Neural progenitor cell (in vitro differentiated cells): ENCODE measurements at regions not wholly inside any gene's neighbourhood (a gene's known extent, or its start where the extent isn't known, plus 50 kb on each side); places are given as distances from the start of the nearest gene placed in this dataset.

ENCODE experiments used
- DNase-seq: peaks from one replicate; pipeline ENCODE4 v3.0.0-alpha.2; 2016; ENCODE audit warnings: low spot score
- H2AFZ ChIP-seq: fragments of 200-600 bp; sonication (generic); replicated peaks from 2 replicates; pipeline ENCODE4 v1.6.1; 2016; ENCODE audit warnings: antibody characterized with exemption
- H3F3A ChIP-seq: fragments of 200-600 bp; sonication (generic); 2 replicates; pipeline ENCODE4 v1.6.1; 2016; ENCODE audit warnings: antibody characterized with exemption, low read depth
- H3K27ac ChIP-seq: fragments of 200-600 bp; sonication (generic); 2 replicates; pipeline ENCODE4 v1.5.1; 2016; ENCODE audit warnings: mild to moderate bottlenecking
- H3K27me3 ChIP-seq: fragments of 200-600 bp; sonication (generic); 2 replicates; pipeline ENCODE4 v1.6.1; 2016; ENCODE audit warnings: mild to moderate bottlenecking, moderate library complexity
- H3K36me3 ChIP-seq: fragments of 200-600 bp; sonication (generic); 2 replicates; pipeline ENCODE4 v1.5.1; 2016
- H3K4me1 ChIP-seq: fragments of 200-600 bp; sonication (generic); 2 replicates; pipeline ENCODE4 v1.6.1; 2016; ENCODE audit warnings: mixed run types
- H3K4me2 ChIP-seq: fragments of 200-600 bp; sonication (generic); 2 replicates; pipeline ENCODE4 v1.6.1; 2016
- H3K4me3 ChIP-seq: fragments of 200-600 bp; sonication (generic); 2 replicates; pipeline ENCODE4 v1.5.1; 2016
- H3K79me2 ChIP-seq: fragments of 200-600 bp; sonication (generic); 2 replicates; pipeline ENCODE4 v1.6.1; 2016; ENCODE audit warnings: low read depth
- H3K9ac ChIP-seq: fragments of 200-600 bp; sonication (generic); 2 replicates; pipeline ENCODE4 v1.6.1; 2016
- H3K9me3 ChIP-seq: fragments of 200-600 bp; sonication (generic); 2 replicates; pipeline ENCODE4 v1.5.1; 2016; ENCODE audit warnings: low read depth
- H4K20me1 ChIP-seq: fragments of 200-600 bp; sonication (generic); 2 replicates; pipeline ENCODE4 v1.6.1; 2016; ENCODE audit warnings: low read depth
- H3K27ac Mint-ChIP-seq: 3 replicates; pipeline ENCODE4 v1.8.0; 2021; ENCODE audit warnings: mixed read lengths
- H3K27me3 Mint-ChIP-seq: 2 replicates; pipeline ENCODE4 v1.8.0; 2022; ENCODE audit warnings: low read depth, mild to moderate bottlenecking, inconsistent platforms, moderate library complexity, mixed read lengths; ENCODE audit not compliant: insufficient read depth
- H3K36me3 Mint-ChIP-seq: 3 replicates; pipeline ENCODE4 v1.8.0; 2021; ENCODE audit warnings: mixed read lengths
- H3K4me1 Mint-ChIP-seq: 3 replicates; pipeline ENCODE4 v1.8.0; 2021; ENCODE audit warnings: mixed read lengths
- H3K4me3 Mint-ChIP-seq: 3 replicates; pipeline ENCODE4 v1.8.0; 2021; ENCODE audit warnings: mild to moderate bottlenecking, moderate library complexity, mixed read lengths
- H3K9me3 Mint-ChIP-seq: 3 replicates; pipeline ENCODE4 v1.8.0; 2020; ENCODE audit warnings: mixed read lengths
- EZH2 ChIP-seq: fragments of 200-600 bp; sonication (generic); IDR thresholded peaks from 2 replicates; pipeline ENCODE4 v1.6.1; 2017; ENCODE audit warnings: antibody characterized with exemption, mild to moderate bottlenecking, moderate library complexity
- EZH2phosphoT487 ChIP-seq: fragments of 200-600 bp; sonication (generic); IDR thresholded peaks from 2 replicates; pipeline ENCODE4 v1.6.1; 2017; ENCODE audit warnings: antibody characterized with exemption
- TF ChIP-seq, protein P1 (sequence below): fragments of 200-600 bp; sonication (generic); IDR thresholded peaks from 2 replicates; pipeline ENCODE4 v1.5.1; 2017; ENCODE audit warnings: antibody characterized with exemption, mild to moderate bottlenecking

DNA sequence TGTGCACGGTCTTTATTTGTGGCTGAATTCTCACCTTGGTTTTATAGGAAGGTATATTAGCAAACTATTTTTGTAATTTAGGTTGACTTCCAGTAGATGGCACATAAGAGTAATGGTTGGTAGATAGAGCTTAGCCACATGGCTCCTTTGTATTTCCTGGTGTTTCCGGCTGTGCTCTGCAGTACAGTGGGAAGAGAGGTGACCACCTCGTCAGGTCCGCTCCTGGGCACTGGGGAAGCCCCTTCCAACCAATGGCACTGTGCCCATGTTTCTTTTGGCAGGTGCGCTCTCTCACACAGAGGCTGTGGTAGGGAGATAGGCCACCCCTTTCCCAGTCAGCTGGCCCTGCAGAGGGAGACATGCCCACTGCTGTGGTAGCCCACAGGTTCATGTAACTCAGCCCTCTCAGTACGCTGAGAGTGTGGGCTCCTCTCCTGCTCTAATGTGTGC is 74.3 kb upstream of the ATP12A start:
- Mint-ChIP-seq H3K27me3 (peaks cover 3% of the 10 kb centered on the region), H3K27ac (no peak overlapping the region), H3K9me3 (peaks cover 12% of the 10 kb centered on the region), H3K4me1 (no peaks in the 10 kb centered on the region), H3K4me3 (no peak overlapping the region), H3K36me3 (no peaks in the 10 kb centered on the region)
- H3K9me3 ChIP-seq = no peaks in the 10 kb centered on the region
- H2AFZ ChIP-seq = peak overlapping the region; percentile 97
- H3F3A ChIP-seq = no peaks in the 10 kb centered on the region
- no peaks in the 10 kb centered on the region for H3K27me3 ChIP-seq
- H3K4me2 ChIP-seq = no peak overlapping the region
- H3K27ac ChIP-seq = no peak overlapping the region
- H3K4me3 ChIP-seq = no peak overlapping the region
- no peaks in the 10 kb centered on the region for H3K36me3 ChIP-seq
- DNase-seq = peak; percentile 36
- no peaks in the 10 kb centered on the region for H3K79me2 ChIP-seq
- no peaks in the 10 kb centered on the region for H4K20me1 ChIP-seq
- H3K9ac ChIP-seq = no peak overlapping the region
- TF ChIP-seq, protein P1, sequence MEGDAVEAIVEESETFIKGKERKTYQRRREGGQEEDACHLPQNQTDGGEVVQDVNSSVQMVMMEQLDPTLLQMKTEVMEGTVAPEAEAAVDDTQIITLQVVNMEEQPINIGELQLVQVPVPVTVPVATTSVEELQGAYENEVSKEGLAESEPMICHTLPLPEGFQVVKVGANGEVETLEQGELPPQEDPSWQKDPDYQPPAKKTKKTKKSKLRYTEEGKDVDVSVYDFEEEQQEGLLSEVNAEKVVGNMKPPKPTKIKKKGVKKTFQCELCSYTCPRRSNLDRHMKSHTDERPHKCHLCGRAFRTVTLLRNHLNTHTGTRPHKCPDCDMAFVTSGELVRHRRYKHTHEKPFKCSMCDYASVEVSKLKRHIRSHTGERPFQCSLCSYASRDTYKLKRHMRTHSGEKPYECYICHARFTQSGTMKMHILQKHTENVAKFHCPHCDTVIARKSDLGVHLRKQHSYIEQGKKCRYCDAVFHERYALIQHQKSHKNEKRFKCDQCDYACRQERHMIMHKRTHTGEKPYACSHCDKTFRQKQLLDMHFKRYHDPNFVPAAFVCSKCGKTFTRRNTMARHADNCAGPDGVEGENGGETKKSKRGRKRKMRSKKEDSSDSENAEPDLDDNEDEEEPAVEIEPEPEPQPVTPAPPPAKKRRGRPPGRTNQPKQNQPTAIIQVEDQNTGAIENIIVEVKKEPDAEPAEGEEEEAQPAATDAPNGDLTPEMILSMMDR = peak; percentile 46
- TF ChIP-seq EZH2 = no peak
- TF ChIP-seq EZH2phosphoT487 = no peak
- no peaks in the 10 kb centered on the region for H3K4me1 ChIP-seq

DNA sequence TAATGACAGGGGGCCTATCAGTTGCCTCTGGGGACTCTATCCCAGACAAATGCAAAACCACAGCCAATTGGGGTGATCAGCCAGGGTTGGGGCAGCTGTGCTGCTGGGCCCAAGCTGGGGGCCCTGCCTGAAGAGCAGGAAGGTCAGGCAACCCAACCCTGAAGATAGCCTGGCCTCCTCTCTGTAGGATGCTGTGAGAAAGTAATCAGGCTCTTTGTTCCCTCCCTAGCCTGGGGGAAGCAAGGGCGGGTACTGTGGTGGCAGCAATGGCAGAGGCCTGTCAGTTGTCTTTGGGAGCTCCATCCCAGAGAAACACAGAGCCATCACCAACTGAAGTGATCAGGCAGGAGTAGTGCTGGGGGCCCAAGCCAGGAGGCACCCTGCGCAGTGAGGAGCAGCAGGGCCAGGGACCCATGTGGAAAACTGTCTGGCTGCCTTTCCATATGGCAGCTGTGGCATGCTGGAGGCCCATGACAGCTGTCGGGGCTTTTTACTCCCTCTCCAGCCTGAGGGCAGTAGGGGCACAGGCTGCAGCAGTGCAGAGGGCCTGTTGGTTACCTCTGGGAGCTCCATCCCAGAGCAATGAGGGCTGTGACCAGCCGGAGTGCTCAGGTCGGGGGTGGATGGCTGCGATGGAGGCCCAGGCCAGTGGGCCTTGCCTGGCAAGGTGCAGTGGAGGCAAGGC is 73.6 kb upstream of the ATP12A start:
- Histone ChIP-seq H3K79me2 (no peaks in the 10 kb centered on the region), H3K9me3 (no peaks in the 10 kb centered on the region), H4K20me1 (no peaks in the 10 kb centered on the region), H3K9ac (no peak overlapping the region), H3K27me3 (no peaks in the 10 kb centered on the region), H3F3A (no peaks in the 10 kb centered on the region), H3K4me2 (no peak overlapping the region), H3K36me3 (no peaks in the 10 kb centered on the region), H2AFZ (peak overlapping the region; percentile 97), H3K27ac (no peak overlapping the region), H3K4me1 (no peaks in the 10 kb centered on the region), H3K4me3 (no peak overlapping the region)
- Mint-ChIP-seq H3K36me3 (no peaks in the 10 kb centered on the region), H3K4me3 (no peak overlapping the region), H3K27ac (no peak overlapping the region), H3K27me3 (peaks cover 3% of the 10 kb centered on the region), H3K4me1 (no peaks in the 10 kb centered on the region), H3K9me3 (peaks cover 12% of the 10 kb centered on the region)
- no peak for DNase-seq
- TF ChIP-seq, protein P1 = no peak
- TF ChIP-seq EZH2 (no peak), EZH2phosphoT487 (no peak)

- no peaks in the 10 kb centered on the region for H3K27me3 ChIP-seq
- TF ChIP-seq, protein P1 = no peak
- TF ChIP-seq EZH2 (no peak), EZH2phosphoT487 (no peak)
- DNase-seq = no peak
- Mint-ChIP-seq H3K4me1 (peaks cover 11% of the 10 kb centered on the region), H3K4me3 (no peak overlapping the region), H3K27ac (no peak overlapping the region), H3K9me3 (no peaks in the 10 kb centered on the region), H3K27me3 (peaks cover 6% of the 10 kb centered on the region), H3K36me3 (no peaks in the 10 kb centered on the region)
- no peaks in the 10 kb centered on the region for H4K20me1 ChIP-seq
- H3K27ac ChIP-seq = no peak overlapping the region
- no peaks in the 10 kb centered on the region for H3F3A ChIP-seq
- H3K4me2 ChIP-seq = no peak overlapping the region
- no peaks in the 10 kb centered on the region for H3K9me3 ChIP-seq
- H3K4me1 ChIP-seq = no peaks in the 10 kb centered on the region
- no peaks in the 10 kb centered on the region for H3K79me2 ChIP-seq
- H3K4me3 ChIP-seq = no peak overlapping the region
- H2AFZ ChIP-seq = no peak overlapping the region
- H3K9ac ChIP-seq = no peak overlapping the region
- no peaks in the 10 kb centered on the region for H3K36me3 ChIP-seq
These were observed 69.3 kb upstream of the ATP12A start for GRCh38 chr13:24610956-24611355.
